Sigmoid colon (tissue), 6 donors: ENCODE measurements at regions not wholly inside any gene's neighbourhood (a gene's known extent, or its start where the extent isn't known, plus 50 kb on each side); places are given as distances from the start of the nearest gene placed in this dataset.

ENCODE experiments used
- DNase-seq: peaks from one replicate; pipeline ENCODE4 v3.0.0-alpha.2; 2019
- H3K27ac ChIP-seq, 4 donors: fragments of 200-600 bp; sonication (generic); one replicate each; pipeline ENCODE4 v1.5.1; 2016 to 2019; ENCODE audit warnings: mild to moderate bottlenecking in 1 of 4
- H3K27me3 ChIP-seq, 3 donors: fragments of 200-600 bp; sonication (generic); one replicate each; pipeline ENCODE4 v1.5.1; 2019; ENCODE audit warnings: mild to moderate bottlenecking in 1 of 3
- H3K36me3 ChIP-seq, 4 donors: fragments of 200-600 bp; sonication (generic); one replicate each; pipeline ENCODE4 v1.5.1; 2016 to 2019
- H3K4me1 ChIP-seq, 4 donors: fragments of 200-600 bp; sonication (generic); one replicate each; pipeline ENCODE4 v1.5.1; 2017 to 2019
- H3K4me3 ChIP-seq, 4 donors: fragments of 200-600 bp; sonication (generic); one replicate each; pipeline ENCODE4 v1.5.1; 2017 to 2019; ENCODE audit warnings: mild to moderate bottlenecking in 2 of 4, moderate library complexity in 1 of 4
- H3K9me3 ChIP-seq, 4 donors: fragments of 200-600 bp in 3 of 4; sonication (generic) in 3 of 4; one replicate each; pipeline versions ENCODE4 v1.5.1 to v1.6.1; 2013 to 2019
- EP300 ChIP-seq, 4 donors: sonication (generic); formaldehyde crosslinking; IDR thresholded peaks; one replicate each; pipeline ENCODE4 v1.6.1; 2017; ENCODE audit warnings: antibody characterized with exemption in 4 of 4
- POLR2A ChIP-seq, 2 donors: fragments of 450-650 bp; IDR thresholded peaks; one replicate each; pipeline ENCODE4 v1.6.1; 2016; ENCODE audit warnings: antibody characterized with exemption in 2 of 2, mild to moderate bottlenecking in 2 of 2, moderate library complexity in 2 of 2
- POLR2AphosphoS5 ChIP-seq, 4 donors: sonication (generic); formaldehyde crosslinking; IDR thresholded peaks; one replicate each; pipeline ENCODE4 v1.6.1; 2017; ENCODE audit warnings: antibody characterized with exemption in 4 of 4
- WGBS, 2 donors: extraction: QIAGEN DNeasy Blood & Tissue Kit; methylation state at CpG; one replicate each; pipeline ENCODE4 v1.1.7; 2013; 5-methylcytosine and 5-hydroxymethylcytosine counted together
- intact Hi-C: fragments of 100-400 bp; cut with DNase I; formaldehyde crosslinking; loops from one replicate; pipeline ENCODE4 v1.15.1; 2023
- TF ChIP-seq, protein P1 (sequence below), 4 experiments: fragments of 450-650 bp in 3 of 4; fragments of 200-600 bp in 1 of 4; IDR thresholded peaks; one replicate each; pipeline ENCODE4 v1.5.1; 2016 to 2019; ENCODE audit warnings: antibody characterized with exemption in 4 of 4, mild to moderate bottlenecking in 3 of 4, moderate library complexity in 2 of 4
- donor health status: healthy with polysubstance abuse.
- donor health status: healthy.

DNA sequence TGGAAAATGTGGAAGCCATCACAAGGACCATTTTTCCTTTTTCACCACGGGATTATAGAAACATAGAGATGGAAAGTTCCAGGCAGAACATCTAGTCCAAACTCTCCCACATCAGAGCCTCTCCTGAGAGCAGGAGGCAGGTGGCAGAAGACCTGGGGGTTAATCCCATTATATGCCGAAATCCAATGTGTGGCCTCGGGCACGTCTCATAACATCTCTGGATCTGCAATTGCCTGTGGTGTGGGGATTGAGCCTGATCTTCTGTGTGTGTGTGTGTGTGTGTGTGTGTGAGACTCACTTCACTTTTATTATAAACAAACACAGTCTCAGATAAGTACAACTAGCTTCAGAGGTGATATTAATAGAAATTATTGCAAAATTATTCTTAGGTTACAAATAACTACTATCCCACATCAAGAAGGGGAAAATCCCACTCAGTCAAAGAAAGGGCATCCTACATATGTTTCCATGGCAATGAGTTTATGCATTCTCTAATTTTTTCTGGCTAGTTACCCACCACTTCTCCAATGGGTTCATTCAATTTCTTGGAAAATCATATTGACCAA lies 199.1 kb downstream of the FOXL1 start:
- TF ChIP-seq POLR2AphosphoS5 (IDR thresholded peaks at IDR 0.05) = no peak
- no peak for TF ChIP-seq EP300 (IDR thresholded peaks at IDR 0.05)
- no peak for TF ChIP-seq POLR2A (IDR thresholded peaks at IDR 0.05)
- TF ChIP-seq, protein P1, sequence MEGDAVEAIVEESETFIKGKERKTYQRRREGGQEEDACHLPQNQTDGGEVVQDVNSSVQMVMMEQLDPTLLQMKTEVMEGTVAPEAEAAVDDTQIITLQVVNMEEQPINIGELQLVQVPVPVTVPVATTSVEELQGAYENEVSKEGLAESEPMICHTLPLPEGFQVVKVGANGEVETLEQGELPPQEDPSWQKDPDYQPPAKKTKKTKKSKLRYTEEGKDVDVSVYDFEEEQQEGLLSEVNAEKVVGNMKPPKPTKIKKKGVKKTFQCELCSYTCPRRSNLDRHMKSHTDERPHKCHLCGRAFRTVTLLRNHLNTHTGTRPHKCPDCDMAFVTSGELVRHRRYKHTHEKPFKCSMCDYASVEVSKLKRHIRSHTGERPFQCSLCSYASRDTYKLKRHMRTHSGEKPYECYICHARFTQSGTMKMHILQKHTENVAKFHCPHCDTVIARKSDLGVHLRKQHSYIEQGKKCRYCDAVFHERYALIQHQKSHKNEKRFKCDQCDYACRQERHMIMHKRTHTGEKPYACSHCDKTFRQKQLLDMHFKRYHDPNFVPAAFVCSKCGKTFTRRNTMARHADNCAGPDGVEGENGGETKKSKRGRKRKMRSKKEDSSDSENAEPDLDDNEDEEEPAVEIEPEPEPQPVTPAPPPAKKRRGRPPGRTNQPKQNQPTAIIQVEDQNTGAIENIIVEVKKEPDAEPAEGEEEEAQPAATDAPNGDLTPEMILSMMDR (IDR thresholded peaks at IDR 0.05) = no peak
- WGBS, 2 donors = 36 to 70% methylated on average over 4 of the region's 4 CpGs
- Histone ChIP-seq H3K4me1 (no peaks in the 10 kb centered on the region), H3K27me3 (peaks cover 2 to 78% (median 38%) of the 10 kb centered on the region in 3 donors), H3K9me3 (no peaks in the 10 kb centered on the region), H3K4me3 (no peak overlapping the region), H3K27ac (no peak overlapping the region), H3K36me3 (no peaks in the 10 kb centered on the region)
- intact Hi-C loops = no loop called here
- DNase-seq = peak; percentile 6

DNA sequence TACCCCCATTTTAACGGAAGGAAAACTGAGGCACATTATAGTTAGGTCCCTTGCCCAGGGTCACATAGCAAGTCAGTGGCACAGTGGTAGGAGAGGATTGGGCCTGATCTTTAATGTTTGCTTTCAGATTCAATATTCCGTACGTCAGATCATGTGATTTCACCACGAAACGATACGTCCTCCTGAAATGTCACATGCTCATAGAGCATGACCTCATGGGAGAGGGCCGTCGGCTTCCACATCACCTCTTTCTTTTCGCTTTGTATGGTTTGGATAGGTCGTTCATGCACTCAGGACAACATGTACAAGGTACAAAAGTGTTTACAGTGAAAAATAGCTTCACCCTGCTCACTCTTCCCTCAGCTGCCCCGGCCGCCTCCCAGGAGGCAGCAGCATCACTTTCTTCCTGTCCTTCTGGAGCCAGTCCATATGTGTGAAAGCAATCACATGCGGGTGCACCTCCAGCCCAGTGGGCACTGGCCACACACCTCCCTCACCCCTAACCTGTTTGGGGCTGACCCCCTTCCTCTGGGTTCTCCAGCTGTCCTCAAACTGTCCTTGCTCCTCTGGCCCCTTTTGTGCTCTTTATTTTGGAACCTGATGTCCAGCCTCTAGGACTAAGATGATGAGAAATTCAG lies 199.9 kb downstream of the FOXL1 start:
- WGBS, 2 donors = 47 to 70% methylated on average over 13 of the region's 13 CpGs
- intact Hi-C loops = no loop called here
- peaks cover 2 to 71% (median 38%) of the 10 kb centered on the region in 3 donors for H3K27me3 ChIP-seq

GRCh38 chr16:86778978-86779377 lies 200.6 kb downstream of the FOXL1 start:
- 63 to 72% methylated on average over 9 of the region's 9 CpGs for WGBS, 2 donors
- Histone ChIP-seq H3K4me3 (no peak overlapping the region), H3K4me1 (peaks cover 0 to 9% (median 6%) of the 10 kb centered on the region in 4 donors), H3K27me3 (peaks cover 2 to 66% (median 38%) of the 10 kb centered on the region in 3 donors), H3K9me3 (no peaks in the 10 kb centered on the region), H3K36me3 (no peaks in the 10 kb centered on the region), H3K27ac (no peak overlapping the region)
- peak; percentile 40 for DNase-seq
- intact Hi-C loops = no loop called here
- TF ChIP-seq, protein P1 (IDR thresholded peaks at IDR 0.05) = no peak

More for the DNA sequence above, 199.9 kb downstream of the FOXL1 start:
- Histone ChIP-seq H3K4me1 (peaks cover 0 to 2% (median under 1%) of the 10 kb centered on the region in 4 donors), H3K4me3 (no peak overlapping the region), H3K9me3 (no peaks in the 10 kb centered on the region), H3K27ac (no peak overlapping the region), H3K36me3 (no peaks in the 10 kb centered on the region)
- TF ChIP-seq POLR2AphosphoS5 (IDR thresholded peaks at IDR 0.05) (no peak), EP300 (IDR thresholded peaks at IDR 0.05) (no peak)
- TF ChIP-seq, protein P1 (IDR thresholded peaks at IDR 0.05) = no peak
- peak; percentile 7 for DNase-seq

GRCh38 chr16:86781046-86781445 lies 202.7 kb downstream of the FOXL1 start:
- Histone ChIP-seq H3K4me3 (no peak overlapping the region), H3K4me1 (peaks cover 0 to 12% (median 6%) of the 10 kb centered on the region in 4 donors), H3K27me3 (peaks cover 0 to 50% (median 26%) of the 10 kb centered on the region in 3 donors), H3K27ac (no peak overlapping the region), H3K36me3 (no peaks in the 10 kb centered on the region), H3K9me3 (no peaks in the 10 kb centered on the region)
- peak; percentile 39 for DNase-seq
- 75 to 89% methylated on average over 11 of the region's 11 CpGs for WGBS, 2 donors
- TF ChIP-seq, protein P1 (IDR thresholded peaks at IDR 0.05) = no peak
- TF ChIP-seq POLR2A (IDR thresholded peaks at IDR 0.05) = no peak
- no peak for TF ChIP-seq POLR2AphosphoS5 (IDR thresholded peaks at IDR 0.05)
- TF ChIP-seq EP300 (IDR thresholded peaks at IDR 0.05) = no peak
- intact Hi-C loops = no loop called here
